T-helper 1 cell treated with Interleukin-12 subunit alpha and Interleukin-12 subunit beta and Interleukin-4 antibody, amounts not matched to agents 30 ng/mL and 1 ng/mL, for 36 hours (primary cell): ENCODE measurements at regions not wholly inside any gene's neighbourhood (a gene's known extent, or its start where the extent isn't known, plus 50 kb on each side); places are given as distances from the start of the nearest gene placed in this dataset.

ENCODE experiments used
- intact Hi-C: fragments of 100-400 bp; cut with micrococcal nuclease; formaldehyde crosslinking; loops from one replicate; pipeline ENCODE4 v1.15.1; 2024

DNA sequence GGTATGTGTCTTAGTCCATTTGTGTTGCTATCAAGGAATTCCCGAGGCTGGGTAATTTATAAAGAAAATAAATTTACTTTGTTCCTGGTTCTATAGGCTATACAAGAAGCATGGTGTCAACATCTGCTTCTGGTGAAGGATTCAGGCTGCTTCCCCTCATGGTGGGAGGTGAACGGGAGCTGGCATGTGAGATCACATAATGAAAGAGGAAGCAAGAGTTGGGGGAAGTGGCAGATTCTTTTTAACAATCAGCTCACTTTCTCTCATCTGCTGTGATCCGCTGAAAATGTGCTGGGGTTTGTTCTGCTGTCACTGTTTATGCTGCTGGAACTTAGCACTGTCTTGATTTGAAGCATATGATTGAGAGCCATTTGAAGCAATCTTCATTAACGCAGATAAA is 730.0 kb upstream of the SORCS1 start:
- intact Hi-C loops: no loop called here

DNA sequence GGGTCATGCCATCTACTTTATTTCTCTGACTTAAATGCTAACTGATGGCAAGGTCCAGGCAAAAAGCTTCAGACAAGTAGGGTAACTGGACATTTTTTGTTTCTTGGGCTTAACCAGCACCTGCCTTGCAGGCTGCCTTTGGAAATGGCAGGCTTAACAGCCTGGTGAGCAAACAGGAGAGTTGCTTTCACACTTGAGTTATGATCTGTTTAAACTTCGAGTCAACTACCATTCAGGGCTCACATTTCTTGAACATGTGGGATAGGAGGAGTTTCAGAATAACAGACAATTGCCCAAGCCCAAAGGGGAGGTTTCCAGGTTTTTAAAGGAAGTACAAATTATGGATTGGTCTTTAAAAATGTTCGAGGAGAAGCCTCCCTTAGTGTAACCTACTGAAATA is 724.6 kb upstream of the SORCS1 start:
- intact Hi-C loops: no loop called here

DNA sequence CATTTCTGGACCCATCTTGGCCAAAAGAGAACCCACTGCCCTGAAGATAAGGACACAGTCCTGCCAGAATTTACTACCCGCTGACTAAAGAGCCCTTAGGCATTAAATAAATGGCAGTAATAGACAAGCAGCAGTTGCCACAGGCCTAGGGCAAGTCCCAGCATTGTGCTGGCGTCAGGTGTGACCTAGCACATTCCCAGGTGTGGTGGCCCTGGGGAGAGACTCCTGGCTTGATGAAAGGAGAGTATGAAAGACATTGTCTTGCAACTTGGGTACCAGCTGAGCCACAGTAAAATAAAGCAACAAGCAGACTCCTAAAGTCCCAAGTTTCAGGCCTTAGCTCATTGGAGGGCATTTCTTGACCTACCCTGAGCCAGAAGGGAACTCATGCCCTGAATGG is 715.7 kb upstream of the SORCS1 start:
- intact Hi-C loops: no loop called here

DNA sequence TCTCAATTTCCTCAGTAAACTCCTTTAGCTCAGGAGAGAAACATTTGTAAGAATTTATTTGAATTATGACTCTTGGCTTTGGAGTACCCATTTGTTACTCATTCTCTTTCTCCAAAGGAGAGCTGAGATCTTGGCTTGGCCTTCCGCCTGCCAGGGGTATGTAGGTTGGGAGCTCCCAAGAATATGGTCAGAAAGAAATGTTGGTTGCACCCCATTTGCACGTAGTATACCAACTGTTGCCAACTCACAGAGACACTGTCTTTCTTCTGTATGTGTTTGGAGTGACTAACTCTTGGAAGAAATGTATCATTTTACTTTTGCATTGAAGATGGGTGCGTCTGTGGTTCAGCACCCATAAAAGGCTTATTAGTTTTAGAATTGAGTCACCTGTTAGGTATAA is 708.5 kb upstream of the SORCS1 start:
- intact Hi-C loops: no loop called here

DNA sequence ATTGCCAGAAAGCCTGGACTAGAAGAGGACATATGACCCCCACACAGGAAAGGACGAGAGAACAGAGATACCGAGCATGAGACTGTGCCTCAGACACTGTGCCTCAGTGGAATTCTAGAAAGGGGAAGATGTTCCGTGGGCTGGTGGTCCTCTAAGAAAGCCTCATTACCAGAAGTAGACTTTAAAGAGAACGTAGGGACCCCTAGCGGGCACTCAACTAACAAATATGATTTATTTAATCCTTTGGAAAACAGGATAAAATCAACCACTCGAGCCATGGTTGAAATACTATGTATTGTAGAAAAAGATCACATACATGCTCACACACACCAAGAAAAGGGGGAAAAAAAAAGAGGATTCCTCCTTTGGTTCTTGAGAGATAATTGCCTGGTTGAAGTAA is 701.2 kb upstream of the SORCS1 start:
- intact Hi-C loops: no loop called here

DNA sequence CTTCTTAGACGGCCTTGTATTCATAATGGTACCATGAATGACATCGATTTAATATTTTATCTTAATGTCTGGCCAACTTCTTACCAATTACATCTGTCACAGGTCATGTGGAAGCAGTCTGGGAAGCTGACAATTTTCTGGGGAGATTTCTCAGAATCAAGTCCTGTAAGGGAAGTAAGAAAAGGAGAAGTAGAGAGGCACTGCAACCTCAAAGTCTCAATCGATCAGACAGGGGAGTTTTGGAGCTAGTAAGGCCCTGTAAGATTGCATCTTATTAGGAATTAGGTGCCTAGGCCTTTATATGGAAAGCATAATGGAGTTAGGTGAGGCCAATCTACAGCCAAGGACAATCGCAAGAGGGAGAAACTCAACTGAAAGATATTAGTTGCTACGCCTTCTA is 694.6 kb upstream of the SORCS1 start:
- intact Hi-C loops: no loop called here

DNA sequence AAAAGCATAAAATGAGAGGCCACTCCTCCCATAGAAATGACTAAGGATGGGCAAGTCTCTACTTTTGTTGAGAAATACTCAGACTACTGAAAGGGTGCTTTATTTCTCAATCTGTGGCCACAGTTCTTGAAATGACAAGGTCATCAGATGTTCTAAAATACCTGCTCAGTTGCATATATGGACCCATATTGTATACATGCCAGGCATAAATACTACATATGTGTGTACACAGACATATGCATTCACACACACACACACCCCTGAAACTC is 691.5 kb upstream of the SORCS1 start:
- intact Hi-C loops: no loop called here

DNA sequence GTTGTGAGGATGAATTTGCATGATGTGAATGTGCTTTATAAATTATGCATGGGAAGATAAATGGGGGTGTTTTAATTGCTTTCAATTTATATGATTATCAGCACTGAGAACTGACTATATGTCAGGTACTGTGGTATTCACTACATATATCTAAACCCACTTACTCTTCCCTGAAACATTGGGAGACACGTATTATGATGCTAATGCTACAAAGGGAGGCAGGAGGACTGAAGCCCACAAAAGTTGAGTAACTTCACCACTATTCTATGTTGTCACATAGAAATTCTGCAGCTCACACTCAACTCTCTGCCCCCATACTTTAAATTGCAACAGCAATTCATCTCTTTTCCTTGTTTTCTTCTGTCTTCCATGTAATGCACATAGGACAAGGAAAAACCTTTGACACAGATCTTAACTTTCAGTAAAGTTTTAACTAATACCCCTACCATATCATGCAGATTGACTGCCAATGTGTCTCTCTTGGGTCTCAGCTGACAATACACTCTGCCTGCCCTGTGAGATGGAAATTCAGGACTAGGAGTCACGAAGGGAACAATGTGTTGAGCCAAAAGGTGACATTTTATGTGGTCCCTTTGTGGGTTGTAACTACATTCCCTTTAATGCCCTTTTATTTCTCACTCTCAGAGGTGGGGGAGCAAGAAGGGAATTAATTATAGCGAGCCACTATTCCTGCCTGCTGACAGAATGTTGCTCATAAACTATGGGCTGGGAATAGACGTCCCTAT is 691.0 kb upstream of the SORCS1 start:
- intact Hi-C loops: no loop called here

DNA sequence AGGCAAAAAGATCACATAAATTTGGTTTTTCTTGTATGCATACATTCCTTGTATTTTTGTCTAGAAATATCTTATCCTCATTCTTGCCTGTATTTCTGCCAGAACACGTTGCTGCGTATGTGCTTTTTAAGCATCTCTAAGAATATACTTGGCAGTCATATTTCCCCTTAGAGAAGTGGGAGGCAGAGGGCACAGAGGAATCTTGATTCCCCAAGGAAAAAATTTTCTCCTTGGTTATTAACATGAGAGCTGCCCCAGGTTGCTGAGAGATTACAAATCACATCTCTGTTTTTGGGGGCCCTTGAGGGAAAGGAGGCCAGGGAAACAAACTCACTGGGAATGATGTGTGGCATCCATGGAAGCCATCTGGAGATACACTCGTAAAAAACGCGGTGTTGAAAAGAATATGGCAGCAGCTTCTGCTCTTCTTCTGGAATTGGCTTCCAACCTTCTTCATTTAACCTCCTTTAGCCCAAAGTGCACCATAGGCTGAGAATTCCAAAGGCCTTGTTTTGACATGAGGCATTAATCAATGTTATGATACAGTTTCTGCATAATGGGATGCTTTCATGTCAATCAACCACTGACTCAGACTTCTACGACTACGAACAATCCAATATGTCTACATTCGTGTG is 684.3 kb upstream of the SORCS1 start:
- intact Hi-C loops: no loop called here

DNA sequence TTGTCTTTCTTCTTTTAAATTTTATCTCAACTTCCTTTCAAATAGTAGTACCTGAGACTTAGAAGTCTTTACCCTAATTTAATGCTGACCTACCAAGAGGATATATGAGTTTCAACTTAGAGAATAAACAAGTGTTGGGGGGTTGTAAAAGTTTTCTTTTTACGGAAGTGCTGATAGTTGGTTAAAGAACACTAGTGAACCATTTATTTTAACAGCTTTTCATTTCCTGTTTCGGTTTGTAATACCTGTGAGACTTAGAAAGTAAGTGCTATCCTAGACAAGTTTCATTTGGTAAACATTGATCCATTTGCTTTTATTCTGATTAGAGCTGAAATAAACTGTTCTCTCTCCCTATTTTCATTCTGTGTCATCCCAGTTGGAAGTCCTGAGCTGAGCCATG is 683.1 kb upstream of the SORCS1 start:
- intact Hi-C loops: no loop called here

DNA sequence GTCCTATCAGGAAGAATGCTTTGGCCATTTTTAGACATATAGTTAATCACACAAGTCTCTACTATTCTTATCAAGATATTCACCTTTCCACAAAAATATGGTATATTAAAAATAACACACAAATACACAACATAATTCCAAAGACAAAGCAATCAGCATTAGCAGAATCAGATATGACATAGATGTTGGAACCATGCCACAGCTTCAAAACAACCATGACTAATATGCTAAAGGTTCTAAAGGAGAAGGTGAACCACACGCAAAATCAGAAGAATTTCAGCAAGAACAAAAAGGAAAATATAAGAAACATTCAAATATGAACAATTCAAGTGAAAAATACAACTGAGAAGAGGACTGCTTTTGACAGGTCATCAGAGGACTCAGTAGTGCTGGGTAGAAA is 670.2 kb upstream of the SORCS1 start:
- intact Hi-C loops: no loop called here

DNA sequence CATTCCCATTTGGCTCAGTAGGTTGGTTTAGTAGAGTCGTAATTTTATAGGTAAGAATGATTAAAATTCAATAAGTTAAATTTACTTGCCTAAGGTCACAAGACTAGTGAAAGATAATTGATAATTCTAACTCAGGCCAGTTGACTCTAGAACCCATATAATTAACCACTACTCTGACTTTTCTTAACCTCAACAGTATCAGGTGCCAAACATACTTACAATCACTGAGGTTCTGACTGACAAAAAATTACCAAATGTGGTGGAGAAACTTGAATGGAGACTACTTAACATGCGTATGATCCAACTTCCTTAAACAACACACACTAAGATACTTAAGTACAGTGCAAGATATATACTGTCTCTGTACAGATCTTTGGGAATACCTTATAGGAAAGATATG is 667.3 kb upstream of the SORCS1 start:
- intact Hi-C loops: no loop called here

DNA sequence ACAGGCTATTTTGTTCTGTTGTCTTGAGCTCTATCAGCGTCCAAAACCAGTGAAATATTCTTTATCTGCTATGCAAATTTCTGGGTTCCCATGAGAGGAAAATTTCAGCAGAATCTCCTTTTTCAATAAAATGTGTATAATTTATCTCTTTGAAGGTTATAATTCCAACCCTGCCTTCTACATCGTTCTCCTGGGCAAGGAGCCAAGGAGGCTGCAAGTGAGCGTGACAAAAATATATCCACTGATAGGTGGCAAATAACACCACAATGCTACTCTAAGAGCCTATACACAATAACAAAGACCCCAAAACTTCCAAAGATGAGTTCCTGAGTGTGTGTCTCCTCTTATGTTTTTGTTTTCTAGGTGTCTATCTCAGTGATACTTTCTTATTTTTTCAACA is 664.7 kb upstream of the SORCS1 start:
- intact Hi-C loops: no loop called here

DNA sequence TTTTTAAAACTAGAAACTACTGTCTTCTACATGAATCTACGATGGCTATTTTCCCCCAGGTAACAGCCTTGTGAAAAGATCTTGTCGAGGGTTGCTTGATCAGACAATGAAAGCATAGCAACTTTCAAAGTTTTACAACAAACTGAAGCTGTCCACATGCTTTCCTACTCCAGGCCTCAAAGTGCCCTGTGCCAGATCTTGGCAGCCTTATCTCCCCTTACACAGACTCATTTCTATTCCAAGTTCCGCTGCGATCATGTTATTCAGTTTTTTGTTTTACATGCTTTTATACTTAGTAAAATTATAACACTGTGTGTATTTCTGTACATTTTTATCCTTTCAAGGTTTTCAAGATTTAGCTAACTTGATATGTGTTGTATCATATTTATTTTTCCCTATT is 661.7 kb upstream of the SORCS1 start:
- intact Hi-C loops: no loop called here

DNA sequence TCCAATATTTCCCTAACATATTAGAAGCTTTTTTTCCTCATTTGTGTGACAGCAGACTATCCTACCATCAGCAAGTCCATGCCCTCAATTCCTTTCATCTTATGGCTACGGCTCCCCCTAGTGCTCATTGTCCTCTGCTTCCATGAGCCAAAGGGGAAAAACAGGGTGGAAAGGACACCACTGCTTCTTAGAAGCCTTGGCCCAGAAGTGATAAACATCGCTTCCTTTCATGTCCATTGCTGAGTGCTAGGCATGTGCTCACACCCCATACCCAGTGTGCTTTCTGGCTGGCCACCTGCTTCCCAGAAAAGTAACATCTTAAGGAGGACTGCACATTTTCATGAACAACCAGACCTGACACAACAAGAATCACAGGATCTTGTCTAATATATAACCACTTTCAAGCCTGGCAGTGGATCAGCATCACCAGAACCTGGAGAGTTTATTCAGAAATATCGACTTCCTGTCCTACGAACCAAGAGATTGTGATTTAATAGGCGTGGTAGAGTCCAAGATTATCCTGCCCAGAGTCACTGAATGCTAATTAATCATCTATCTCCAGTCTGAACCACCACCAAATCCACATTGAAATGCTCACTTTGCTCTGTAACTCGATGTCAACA is 650.5 kb upstream of the SORCS1 start:
- intact Hi-C loops: no loop called here

DNA sequence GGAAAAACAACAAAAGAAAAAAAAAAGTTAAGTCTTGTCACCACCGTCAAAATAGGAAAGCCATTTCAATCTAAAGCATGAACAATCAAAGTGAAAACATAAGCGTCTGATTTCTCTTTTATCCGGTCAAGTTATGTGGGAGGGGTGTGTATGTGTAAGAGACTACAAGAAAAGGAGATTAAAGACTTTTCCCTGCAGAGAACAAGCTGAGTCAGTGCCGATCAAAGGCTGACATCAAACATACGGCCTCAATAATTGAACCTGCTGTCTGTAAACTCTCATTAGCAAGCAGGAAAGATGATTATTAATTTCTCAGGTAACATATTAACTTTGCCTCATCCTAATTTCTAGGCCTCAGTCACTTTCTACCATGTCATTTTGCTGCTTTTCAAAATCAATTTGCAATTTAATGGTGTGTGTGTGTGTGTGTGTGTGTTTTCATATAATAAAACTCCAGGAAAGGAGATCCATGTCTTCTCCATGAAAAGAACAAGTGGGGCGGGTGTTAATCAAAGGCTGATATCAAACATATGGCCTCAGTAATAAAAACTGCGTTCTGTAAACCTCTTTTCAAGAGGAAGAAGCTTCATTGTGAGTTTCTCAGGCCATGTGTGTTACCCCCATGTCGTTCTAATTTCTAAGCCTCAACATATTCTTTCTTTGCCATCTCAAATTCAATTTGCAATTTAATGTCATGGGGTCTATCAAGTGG is 649.1 kb upstream of the SORCS1 start:
- intact Hi-C loops: no loop called here

DNA sequence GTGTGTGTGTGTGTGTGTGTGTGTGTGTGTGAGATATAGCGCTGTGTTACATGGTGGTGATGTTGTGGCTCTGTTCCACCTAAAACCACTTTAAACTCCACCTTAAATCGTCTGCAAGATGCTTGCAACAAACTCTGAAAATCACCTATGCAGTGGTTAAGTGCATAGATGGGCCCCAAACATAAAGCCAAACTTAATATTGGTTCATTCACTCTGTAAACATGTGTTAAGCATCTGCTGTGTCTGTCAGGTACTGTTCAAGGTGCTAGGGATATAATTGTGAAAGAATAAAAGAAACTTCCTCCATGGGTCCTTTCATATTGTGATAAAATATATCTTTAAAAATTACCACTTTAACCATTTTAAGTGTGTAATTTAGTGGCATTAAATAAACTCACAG is 645.4 kb upstream of the SORCS1 start:
- intact Hi-C loops: no loop called here

DNA sequence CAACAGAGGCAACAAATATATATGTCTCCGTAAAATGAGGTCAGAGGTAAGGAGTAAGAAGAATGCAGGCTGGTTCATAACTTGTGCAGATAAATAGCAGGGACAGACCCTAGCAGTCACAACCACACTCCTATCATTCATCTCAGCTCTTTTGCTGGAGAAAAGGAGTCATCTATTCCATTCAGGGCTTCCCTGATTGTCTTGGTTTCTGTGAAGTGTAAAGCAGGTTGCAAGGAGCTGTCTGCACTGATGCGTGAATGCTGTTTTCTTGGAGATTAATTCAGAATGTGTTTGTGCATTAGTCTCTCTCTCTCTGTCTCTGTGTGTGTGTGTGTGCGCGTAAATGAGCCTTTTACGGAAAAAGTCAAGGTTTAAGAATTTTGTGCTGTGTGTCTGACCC is 643.3 kb upstream of the SORCS1 start:
- intact Hi-C loops: no loop called here

DNA sequence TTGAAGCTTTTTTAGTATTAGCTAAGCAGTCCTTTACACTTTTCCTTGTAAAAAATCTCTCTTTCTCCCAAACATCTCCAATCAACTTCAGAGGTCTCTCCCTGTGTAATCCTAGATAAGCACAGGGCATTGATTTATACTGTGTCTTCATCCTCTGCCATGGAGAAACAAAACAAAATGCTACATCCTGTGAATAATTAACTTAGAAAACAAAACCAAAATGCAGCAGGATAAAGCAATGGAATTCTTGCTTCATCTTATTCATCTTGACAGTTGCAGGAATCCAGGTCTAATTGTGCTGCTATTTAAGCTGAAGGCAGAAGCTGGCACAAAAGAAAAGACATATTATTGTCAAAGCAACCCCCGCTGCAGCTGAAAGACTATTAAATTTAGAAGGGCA is 641.5 kb upstream of the SORCS1 start:
- intact Hi-C loops: no loop called here

DNA sequence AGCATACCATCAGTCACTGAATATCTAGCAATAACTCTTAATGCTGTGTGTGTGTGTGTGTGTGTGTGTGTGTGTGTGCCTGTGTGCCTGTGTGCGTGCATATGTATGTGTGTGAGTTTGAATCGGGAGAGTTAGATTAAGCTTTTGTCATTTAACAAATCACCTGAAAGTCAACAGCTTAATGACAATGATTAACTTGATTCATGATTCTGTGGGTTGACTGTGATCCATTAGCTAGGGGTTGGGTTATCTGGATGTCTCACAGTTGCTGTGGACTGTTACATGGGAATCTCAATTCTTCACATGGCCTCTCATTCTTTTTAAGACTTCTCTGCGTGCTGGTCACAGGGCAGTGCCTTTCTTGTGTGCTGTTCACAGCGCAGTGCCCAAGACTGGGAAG is 639.0 kb upstream of the SORCS1 start:
- intact Hi-C loops: no loop called here

DNA sequence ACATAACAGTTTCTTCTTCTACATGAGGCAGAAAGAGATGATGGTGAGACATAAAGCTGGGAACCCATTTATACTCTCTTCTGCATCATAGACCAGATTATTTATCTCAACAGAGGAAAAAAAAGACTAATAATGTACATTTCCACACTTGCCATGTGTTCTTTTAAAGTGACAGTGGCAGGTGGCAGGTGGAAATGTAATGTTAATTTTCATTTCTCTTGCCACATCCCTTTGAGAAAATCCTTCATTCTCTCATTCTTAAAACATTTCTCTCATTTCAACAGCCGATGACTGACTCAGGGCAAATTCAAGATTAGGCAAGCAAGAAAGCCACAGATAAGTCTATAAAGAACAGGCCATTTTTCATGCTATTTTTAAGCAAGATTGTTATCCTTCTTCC is 635.6 kb upstream of the SORCS1 start:
- intact Hi-C loops: no loop called here

DNA sequence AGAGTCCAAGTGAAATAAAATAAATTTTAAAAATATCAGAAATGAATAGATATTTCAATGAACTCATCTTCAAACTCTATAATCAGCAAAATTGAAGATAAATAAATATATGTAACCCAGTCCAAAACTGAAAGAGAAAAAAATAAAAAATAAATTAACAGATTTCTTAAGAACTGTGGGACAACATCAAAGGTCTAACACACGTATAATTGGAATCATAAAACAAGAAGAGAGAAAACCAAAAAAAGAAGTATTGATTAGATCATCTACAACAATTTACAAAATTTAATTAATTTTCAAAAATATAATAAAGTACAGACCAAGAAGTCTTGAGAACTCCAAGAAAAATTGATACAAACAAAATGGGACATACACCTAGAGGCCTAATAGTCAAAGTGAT is 625.8 kb upstream of the SORCS1 start:
- intact Hi-C loops: no loop called here

DNA sequence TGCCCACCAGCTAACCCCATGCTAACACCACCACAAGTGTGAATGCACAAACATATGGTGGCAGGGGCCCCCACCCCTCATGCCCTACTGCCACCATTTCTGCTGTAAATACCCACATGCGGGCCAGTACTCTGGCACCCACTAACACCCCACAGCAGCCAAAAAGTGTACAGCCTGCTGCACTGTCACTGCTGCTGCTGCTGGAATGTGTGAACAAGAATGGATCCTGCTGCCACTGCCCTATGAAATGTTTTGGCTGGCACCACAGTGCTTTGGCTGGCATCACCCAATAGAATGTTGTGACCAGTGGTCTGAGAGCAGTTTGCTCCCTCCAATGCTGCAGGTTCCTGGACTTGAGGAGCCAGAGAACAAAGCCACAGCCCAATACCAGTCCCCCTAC is 606.6 kb upstream of the SORCS1 start:
- intact Hi-C loops: no loop called here
